Upper lobe of left lung (tissue), 4 donors: ENCODE measurements at regions not wholly inside any gene's neighbourhood (a gene's known extent, or its start where the extent isn't known, plus 50 kb on each side); places are given as distances from the start of the nearest gene placed in this dataset.

Experiments used
- POLR2AphosphoS5 ChIP-seq, 2 donors: sonication (generic); formaldehyde crosslinking; IDR thresholded peaks; one replicate each; pipeline ENCODE4 v1.5.1; 2017; ENCODE audit warnings: antibody characterized with exemption in 2 of 2
- TF ChIP-seq, protein P1 (sequence below), 6 experiments: fragments of 450-650 bp in 4 of 6; fragments of 200-600 bp in 2 of 6; sonication (generic) in 2 of 6; IDR thresholded peaks; one replicate each; pipeline ENCODE4 v1.5.1; 2016 to 2019; ENCODE audit warnings: antibody characterized with exemption in 6 of 6

GRCh38 chr7:25839084-25839769 lies 312.8 kb upstream of the NFE2L3 start:
- TF ChIP-seq POLR2AphosphoS5 (IDR thresholded peaks at IDR 0.05), result no peak
- TF ChIP-seq, protein P1, sequence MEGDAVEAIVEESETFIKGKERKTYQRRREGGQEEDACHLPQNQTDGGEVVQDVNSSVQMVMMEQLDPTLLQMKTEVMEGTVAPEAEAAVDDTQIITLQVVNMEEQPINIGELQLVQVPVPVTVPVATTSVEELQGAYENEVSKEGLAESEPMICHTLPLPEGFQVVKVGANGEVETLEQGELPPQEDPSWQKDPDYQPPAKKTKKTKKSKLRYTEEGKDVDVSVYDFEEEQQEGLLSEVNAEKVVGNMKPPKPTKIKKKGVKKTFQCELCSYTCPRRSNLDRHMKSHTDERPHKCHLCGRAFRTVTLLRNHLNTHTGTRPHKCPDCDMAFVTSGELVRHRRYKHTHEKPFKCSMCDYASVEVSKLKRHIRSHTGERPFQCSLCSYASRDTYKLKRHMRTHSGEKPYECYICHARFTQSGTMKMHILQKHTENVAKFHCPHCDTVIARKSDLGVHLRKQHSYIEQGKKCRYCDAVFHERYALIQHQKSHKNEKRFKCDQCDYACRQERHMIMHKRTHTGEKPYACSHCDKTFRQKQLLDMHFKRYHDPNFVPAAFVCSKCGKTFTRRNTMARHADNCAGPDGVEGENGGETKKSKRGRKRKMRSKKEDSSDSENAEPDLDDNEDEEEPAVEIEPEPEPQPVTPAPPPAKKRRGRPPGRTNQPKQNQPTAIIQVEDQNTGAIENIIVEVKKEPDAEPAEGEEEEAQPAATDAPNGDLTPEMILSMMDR (IDR thresholded peaks at IDR 0.05), result peak in 1 of 6 experiments; percentile 5
